ENCODE measurements at regions not wholly inside any gene's neighbourhood (a gene's known extent, or its start where the extent isn't known, plus 50 kb on each side); places are given as distances from the start of the nearest gene placed in this dataset.
A peak's percentile ranks its signal among the peaks of the same experiment; 100 is the strongest.
"Not testable (repeated sequence)": the region's sequence is repeated elsewhere in the genome, so short reads cannot be mapped to it uniquely, and the experiment has no call there.

DNA sequence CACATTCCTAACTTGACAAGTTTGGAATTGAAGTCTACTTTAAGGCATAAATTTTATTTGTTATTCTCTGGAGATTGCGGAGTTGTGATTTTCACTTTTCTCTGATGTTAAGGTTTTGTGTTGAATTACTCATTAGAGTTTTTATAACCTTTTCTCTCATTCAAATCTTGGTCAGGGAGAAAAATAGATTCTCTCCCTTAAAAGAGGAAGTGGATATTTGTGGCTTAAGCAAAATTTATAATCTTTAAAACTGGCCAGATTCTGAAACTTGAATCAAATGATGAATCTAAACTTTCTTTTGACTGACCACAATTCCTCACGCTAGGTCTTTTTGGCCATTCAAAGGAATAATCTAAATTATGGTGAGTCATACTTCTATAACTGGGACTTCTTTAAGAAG is 361.4 kb downstream of the TEX13C start:
- no peak for DNase-seq

DNA sequence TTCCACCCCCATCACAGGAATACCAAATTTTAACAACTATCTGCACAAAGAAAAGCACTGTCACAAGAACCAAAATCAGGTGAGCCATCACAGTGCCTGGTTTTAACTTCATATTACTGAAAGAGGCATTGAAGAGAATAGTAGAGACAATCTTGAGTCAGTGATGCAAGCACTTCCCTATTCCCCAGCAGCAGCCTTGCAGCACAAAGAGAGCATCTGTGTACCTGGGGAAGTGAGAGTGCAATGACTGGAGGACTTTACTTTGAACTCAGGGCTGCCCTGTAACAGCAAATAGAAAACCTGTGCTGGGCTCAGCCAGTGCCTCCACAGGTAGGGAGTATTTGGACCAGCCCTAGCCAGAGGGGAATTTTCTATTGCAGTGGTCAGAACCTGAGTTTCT is 361.8 kb downstream of the TEX13C start:
- no peak for DNase-seq

DNA sequence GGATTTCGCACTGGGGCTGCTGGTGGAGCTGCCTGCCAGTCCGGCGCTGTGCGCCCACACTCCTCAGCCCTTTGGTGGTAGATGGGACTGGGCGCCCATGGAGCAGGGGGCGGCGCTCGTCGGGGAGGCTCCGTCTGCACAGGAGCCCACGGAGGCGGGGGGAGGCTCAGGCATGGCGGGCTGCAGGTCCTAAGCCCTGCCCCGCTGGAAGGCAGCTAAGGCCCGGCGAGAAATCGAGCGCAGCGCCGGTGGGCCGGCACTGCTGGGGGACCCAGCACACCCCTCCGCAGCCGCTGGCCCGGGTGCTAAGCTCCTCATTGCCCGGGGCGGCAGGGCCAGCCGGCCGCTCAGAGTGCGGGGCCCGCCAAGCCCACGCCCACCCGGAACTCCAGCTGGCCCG is 370.9 kb downstream of the TEX13C start:
- not testable (repeated sequence) for DNase-seq

DNA sequence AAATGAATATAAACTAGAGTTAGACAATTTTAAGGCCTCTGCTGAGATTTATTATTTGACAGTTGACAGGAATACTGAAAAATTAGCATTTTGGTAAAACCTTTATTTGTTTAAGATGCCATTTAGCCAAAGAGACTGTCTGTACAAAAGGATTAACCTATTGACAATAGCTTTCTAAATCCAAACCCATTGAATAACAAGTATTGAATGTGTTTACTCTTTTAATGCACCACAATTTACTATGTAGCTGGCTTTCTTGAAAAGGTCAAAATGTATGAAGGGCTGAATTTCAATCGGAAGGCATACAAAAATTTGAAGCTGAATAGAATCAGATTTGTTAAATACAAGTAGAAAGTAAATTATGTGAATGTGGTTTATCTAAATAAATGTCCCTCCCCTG is 374.5 kb downstream of the TEX13C start:
- DNase-seq = no peak

DNA sequence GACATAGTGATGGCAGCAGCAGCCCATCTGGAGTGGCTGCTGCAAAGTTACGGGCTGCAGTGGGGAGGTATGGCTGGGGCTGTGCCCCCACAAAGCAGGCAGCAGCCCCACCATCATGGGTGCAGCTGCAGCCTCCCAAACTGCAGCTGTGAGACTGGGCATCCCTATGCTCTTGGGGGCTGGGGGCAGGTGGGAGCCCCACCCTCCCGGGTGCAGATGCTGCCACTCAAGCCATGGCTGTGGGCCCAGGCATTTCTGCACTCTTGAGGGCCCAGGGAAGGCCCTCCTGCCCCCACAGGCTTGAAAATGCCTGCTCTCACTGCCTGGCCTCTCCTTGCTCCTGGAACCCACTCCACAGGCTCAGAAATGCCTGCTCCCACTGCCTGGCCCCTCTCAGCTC is 389.4 kb downstream of the TEX13C start:
- DNase-seq = no peak

DNA sequence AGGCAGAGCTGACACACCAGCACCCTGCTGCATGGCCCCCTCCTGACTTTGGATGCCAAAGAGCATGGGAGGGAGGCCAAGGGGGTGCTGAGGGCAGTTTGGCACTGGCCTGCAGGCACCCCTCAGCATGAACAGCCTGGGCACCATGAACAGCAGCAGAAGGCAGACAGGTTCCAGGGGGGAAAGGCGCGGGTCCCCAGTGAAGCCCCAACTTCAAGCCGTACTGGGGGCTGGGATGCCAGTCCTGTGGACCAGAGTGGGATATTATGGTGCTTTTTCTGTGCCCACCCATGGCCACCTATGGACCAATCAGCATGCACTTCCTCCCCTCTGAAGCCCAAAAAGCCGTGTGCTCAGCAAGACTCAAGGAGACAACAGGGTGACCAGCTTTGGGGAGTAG is 389.9 kb downstream of the TEX13C start:
- DNase-seq = no peak

DNA sequence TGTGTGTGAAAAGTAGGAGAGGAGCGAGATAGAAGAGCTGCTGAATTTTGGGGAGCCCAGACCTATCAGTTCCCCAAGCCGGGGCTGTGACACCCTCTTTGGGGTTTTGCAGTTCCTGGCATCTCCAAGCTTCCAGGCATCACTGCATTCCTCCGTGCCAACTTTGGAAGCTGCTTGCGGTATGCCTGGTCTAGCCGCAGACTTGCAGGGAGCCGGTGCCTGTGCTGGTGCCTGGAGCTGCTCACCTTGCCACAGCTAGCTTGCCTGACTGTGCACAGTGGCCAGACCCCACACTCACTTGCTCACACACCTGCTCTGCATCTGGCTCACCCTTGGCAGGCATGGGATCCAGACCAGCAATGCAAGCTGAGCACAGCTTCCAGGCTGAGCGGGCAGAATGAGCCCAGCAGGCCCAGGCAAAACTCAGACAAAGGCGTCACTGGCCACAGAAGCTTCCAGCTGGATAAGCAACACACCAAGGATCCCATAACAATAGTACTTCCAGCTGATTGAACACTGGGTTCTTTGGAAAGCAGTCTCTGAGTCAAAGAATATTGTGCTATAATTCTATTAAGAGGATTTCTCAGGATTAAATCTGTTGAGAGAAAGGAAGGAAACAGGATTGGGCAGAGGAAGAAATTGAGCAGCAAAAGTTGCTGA is 390.9 kb downstream of the TEX13C start:
- DNase-seq = peak; percentile 78

DNA sequence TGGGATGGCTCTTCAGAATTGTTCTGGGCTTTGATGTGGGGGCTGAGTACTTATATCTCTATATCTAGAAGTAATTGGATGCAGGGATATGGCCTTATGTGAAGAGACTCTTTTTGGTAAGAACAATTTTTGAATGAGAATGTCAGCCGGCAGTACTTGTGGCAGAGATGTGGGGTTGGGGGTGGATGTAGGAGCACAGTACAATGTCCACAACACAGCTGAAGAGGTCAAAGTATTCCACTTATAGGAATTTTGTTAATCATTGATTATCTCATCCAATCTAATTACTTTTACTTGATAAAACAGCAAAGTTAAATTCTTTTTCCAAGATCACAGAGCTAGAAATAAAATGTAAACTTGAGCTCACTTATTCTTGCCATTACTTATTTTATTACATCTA is 391.4 kb downstream of the TEX13C start:
- no peak for DNase-seq

DNA sequence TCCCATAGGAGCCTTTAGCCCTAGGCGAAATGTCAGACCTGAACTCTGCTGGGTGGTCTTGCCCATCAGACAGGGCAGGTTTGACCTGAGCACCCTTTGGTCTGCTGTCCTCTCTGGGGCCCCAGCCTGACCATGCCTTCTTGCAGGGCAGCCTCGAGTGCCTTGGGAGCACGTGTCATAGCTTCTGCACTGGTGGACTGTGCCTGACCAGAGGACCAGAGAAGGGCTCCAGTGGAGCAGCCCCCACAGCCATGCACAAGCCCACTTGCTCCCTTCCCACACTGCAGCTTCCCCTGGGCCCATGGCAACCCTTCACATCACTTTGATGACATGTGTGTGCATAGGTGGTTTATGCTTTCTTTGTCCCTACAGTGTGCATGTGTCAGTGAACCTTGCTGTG is 394.0 kb downstream of the TEX13C start:
- DNase-seq = no peak

DNA sequence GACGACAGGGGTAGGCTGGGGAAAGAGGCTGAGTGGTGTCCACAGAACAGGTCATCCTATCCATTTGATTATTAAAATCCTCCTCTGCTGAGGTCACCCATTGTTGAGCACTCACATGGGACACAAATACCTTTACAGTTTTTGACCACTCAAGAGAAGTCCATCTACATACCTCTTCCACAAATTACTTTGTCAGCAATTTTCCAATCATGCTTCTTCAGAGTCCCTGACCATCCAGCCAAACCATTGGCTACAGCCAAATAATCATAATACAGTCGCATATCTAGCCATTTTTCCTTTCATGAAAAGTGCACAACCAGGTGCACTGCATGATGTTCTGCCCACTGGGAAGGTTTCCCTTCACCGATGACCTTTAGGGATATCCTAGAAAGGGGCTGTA is 407.4 kb downstream of the TEX13C start:
- DNase-seq = no peak

DNA sequence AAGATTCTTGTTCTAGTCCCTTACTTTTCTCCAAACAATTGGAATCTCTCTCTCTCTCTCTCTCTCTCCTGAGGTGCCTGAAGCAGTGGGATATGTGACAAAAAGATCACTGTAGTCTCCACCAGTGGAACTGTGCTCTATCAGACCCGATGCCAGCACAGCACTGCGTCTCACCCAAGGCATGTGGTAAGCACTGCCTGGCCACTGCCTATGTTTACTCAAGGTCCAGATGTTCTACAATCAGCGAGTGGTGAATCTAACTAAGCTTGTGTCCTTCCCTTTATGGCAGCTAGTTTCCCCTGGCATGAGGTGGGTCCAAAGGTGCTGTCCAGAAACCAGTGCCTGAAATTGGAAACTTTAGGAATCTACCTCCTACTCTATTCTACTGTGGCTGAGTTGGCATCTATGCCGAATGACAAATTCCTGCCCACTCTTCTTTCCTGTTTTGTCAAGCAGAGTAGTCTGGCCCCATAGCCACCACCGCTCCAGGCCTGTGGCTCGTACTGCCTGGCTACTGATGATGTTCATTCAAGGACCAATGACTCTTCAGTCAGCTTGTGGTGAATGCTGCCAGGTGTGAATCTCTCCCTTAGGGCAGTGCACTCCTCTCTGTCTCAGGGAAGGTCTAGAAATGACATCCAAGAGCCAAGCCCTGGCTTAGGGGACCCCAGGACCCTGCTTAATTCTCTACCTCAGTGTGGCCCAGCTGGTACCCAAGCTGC is 416.5 kb downstream of the TEX13C start:
- no peak for DNase-seq

DNA sequence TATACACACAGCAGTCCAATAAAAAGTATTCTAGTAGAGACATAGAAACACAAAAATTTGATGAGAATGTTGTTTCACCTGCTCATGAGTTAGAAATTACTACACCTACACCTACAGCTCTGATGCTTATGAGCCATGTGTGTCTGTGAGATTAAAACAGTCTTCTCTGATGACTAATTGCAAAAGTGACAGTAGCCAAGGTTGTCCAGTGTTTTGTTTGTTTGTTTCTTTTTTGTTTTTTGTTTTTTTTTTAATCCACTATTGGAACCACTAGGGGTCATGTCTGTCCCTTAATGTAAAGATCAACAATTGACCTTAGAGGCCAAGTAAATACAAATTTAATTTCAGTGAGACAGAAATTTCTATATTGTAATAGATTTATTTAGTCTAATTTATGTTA is 423.1 kb downstream of the TEX13C start:
- DNase-seq = no peak

DNA sequence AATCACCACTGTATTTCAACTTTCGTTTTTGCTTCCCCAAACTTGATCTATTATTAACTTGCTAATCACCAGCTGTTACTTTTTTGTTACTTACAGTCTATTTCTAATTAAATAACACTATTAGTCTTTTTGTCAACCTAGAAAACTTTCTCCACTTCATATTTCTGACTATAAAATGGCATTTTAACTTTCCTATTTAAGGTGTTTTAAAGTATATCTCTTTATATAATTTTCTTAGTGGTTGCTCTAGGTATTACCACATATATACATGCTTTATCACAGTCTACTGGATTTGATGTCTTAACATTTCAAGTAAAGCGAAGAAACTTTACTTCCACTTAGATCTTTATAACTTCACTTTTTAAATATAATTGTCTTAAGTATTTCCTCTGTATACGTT is 421.2 kb downstream of the DCAF12L2 start:
- no peak for DNase-seq

DNA sequence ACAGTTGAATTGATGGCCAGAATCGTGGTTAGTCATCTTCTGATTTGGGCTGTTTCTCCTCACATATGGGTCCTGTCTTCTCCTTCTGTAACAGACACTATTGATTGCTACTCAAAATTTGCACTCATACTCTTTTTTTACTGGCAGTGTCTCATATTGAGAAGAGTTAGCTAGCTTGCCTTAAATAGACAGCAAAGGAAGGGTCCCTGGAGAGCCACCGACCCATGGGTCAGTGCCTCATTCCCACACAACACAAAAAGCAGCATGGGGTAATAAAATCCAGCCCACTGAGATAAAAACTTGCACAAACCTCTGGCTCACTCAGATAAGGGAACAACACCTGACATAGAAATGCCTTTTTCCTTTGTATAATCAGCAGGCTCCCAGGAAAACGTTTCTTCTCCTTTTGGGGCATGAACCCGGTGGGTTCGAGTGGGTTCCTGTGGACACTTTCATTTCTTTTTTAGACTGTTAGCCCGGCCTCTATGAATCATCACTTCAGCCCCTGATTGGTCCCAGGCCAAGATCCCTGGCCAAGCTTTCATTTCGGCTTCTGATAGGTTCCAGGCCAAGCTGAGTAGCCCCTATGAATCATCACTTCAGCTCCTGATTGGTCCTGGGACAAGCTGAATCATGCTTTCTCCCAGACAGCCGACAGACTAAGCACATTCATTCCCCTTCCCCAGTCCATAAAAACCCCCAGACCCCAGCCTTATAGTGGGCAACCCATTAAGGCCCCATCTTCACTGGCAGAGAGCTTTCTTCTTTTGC is 408.1 kb downstream of the DCAF12L2 start:
- DNase-seq = no peak

DNA sequence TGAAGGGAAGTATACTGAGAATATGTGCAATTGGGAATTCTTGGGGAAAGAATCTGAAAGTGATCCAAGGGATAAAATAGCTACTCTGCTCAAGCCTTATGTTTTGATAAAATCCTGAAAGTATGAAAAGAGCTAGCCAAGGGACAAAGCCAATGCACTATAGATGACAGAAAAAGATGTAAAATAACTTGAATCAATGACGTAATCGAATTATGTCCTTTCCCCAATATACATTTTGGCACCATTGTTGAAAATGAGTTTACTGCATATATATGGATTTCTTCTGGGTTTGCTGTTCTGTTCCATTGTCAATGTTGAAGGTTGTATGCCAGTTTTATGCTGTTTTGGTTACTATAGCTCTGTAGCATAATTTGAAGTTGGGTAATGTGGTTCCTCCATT is 407.3 kb downstream of the DCAF12L2 start:
- no peak for DNase-seq

DNA sequence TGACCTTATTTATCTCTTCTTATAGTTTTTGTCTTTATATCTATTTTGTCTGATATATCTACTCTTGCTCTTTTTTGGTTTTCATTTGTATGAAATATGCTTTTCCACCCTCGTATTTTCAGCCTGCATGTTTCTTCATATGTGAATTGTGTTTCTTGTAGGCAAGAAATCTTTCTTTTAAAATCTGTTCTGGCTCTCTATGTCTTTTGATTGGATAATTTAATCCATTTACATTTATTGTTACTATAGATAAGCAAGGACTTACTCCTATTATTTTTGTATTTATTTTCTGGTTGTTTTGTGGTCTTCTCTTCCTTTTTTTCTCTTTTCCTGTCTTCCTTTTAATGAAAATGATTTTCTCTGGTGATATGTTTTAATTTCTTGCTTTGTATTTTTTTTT is 403.1 kb downstream of the DCAF12L2 start:
- no peak for DNase-seq

DNA sequence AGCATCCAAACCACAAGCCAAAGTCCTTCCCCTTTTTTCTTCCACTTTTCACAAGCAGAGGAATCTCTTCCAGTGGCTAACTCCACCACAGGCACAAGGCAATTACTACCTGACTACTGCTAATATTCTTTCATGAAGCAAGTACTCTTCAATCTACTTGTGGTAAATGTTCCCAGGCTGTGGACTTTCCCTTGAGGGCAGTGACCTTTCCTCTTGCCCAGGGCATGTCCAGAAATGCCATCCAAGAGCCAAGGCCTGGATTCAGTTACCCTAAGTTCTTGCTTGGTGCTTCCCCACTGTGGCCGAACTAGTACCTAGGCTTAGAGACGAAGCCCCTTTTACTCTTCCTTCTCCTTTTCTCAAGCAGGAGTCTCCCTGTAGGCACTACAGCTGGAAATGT is 400.7 kb downstream of the DCAF12L2 start:
- no peak for DNase-seq

DNA sequence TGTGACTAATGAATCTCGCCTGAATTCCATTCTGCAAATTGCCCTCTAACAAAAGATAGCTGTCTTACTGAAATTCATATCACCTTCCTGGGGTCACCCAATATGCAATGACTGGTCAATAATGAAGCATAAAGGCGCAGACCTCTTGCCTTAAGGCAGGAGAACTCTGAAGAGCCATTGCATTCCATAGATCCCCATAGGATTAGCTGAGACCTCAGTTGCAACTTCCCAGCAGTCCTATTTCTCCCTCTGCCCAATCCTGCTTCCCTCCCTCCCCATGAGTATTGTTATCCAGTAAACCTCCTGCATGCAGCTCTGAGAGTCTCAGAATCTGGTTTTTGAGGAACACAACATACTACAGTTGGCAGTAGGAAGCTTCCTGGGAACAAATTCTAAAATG is 396.5 kb downstream of the DCAF12L2 start:
- peak; percentile 11 for DNase-seq

DNA sequence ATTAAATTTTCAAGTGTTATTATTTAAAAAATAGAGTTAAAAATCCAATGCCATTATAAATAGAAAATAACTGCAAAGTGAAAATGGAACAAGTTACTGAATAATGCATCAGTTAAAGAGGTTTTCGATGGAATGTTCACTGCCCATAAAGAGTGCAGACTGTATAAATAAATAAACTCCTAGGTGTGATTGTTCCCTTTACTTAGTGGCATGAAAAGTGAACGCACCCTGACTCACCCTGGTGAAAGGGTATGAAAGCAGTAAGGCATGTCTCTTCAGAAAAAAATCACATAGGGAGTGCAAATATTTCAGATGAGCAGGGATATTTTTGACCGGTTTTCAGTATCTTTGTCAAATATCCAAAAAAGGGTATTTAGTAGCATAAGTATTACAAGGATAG is 387.8 kb downstream of the DCAF12L2 start:
- DNase-seq = peak; percentile 2

DNA sequence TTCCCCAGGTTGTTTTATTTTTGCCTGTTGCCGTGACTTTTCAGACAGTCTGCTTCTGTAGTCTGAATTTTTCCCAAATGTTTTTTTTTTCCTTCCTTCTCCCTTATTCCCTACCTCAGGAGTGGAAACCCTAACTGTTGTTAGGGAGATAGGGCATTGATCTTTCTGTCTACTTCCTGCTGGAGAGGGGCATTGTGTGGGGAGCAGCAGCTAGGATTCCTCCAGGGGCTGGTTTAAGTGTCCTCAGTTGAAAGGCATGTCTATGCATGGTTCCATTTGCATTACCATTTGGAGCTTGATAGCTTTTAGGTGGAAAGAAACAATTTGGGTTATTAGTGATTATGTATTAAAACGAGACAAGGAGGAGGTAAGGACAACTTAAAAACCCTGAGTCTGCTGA is 383.9 kb downstream of the DCAF12L2 start:
- DNase-seq = no peak

DNA sequence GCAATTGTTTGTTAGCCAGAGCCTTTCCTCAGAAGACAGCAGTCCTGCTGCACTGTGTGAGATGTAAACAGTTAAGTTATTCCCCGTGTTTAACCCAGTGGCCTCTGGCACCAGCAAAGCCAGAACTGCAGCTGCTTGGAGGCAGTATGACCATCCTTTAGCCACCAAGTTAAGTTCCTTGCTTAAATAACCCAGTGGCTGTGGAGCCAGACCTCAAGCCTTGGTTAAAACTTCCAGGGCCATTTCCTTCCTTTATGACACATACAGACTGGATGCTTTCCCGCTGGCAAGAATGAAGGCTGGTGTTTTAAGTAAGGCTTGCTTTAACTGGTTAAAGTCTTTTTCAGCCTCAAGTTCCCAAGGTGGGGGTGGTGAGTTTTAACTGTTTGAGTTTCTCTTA is 379.8 kb downstream of the DCAF12L2 start:
- no peak for DNase-seq

DNA sequence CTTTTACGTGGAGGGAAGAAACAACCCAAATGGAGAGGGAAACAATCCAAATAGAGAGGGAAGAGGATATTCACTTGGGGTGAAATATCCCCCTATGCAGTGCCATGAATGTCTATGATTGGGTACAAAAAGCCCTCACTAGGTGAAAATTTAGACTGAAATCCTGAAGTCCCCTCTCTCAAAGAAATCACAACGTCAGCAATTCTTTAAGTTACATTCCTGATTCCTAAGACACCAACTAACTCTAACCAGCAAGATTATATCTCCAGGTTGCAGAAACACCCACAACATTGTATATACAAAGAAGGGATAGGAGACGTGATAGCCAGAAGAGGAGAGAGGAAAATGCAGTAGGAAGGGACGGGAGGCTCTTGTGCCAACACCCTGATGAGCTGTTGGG is 374.3 kb downstream of the DCAF12L2 start:
- DNase-seq = no peak

DNA sequence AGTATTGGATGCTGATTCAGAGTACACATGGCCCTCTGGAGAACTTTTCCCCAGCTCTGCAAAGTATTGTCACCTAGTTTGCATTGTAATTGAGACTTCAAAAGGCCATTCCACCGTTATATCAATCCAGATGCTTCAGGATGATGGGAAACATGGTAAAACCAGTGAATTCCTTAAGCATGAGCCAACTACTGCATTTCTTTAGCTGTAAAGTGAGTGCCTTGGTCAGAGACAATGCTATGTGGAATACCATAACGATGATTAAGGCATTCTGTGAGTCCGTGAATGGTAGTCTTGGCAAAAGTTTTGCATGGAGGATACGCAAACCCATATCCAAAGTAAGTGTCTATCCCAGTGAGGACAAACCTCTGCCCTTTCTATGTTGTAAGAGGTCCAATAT is 355.2 kb downstream of the DCAF12L2 start:
- DNase-seq = no peak

DNA sequence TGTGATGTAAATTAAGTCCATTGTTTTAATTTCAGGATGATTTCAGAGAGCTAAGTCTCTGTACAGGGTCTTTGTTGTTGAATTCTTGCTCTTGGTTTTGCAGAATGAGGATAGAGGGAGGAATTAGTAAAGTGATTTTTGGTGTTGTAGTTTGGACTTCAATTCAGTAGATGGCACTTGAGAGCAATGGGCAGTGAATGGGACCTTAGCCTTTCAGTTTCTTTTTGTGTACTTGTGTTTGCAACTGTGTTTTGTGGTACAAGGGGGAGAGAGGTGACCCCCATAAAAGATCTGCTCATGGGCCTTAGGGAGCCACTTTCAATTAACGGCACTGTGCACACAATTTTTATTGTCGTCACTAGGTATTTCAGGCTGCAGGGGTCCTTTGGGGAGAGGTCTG is 340.0 kb downstream of the DCAF12L2 start:
- DNase-seq = peak; percentile 3
